Skin epidermis (tissue), 12 donors: ENCODE measurements at regions not wholly inside any gene's neighbourhood (a gene's known extent, or its start where the extent isn't known, plus 50 kb on each side); places are given as distances from the start of the nearest gene placed in this dataset.
"Not testable (repeated sequence)": the region's sequence is repeated elsewhere in the genome, so short reads cannot be mapped to it uniquely, and the experiment has no call there.

Experiments used
- H3K27ac ChIP-seq, 21 experiments: fragments of 200-600 bp; sonication (generic) in 11 of 21; one replicate each; pipeline ENCODE4 v1.5.0; 2020; ENCODE audit warnings: mild to moderate bottlenecking in 3 of 21, inconsistent platforms in 2 of 21, moderate library complexity in 2 of 21
- H3K4me3 ChIP-seq, 7 experiments: fragments of 200-600 bp; sonication (generic) in 2 of 7; one replicate each; pipeline ENCODE4 v1.5.0; 2020; ENCODE audit warnings: inconsistent platforms in 2 of 7, mild to moderate bottlenecking in 2 of 7, moderate library complexity in 1 of 7

GRCh38 chr5:135776457-135776856, 58.0 kb upstream of the SLC25A48 start:
- no peak overlapping the region for H3K4me3 ChIP-seq
- H3K27ac ChIP-seq: no peak overlapping the region

- Histone ChIP-seq H3K4me3 (no peak overlapping the region), H3K27ac (no peak overlapping the region)
These were observed 72.7 kb upstream of the SLC25A48 start for GRCh38 chr5:135761746-135762145.

DNA sequence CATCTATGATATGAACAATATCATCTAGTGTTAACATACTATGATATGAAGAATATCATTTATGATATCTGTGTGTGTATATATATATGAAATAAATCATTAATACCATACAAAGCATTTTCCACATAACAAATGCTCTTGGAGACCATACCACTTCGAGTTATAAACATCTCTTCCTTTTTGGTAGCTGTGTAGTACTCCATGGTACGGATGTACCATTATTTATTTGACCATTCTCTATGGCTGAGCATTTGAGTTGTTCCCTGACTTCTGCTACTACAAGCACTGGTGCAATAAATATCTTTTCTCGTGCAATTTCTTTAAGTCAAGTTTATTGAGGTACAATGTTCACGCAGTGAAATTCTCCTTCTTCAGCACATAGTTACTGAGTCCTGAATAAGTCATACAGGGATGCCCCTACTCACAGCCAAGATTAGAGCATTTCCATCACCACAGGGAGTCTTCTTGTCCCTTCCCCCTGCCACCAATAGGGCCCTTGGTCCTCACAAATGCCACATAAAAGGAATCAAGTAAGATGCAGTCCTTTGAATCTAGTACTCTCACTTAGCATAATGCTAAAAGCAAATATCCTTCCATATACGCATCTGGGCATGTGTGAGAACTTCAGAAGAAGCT, 75.2 kb upstream of the SLC25A48 start:
- no peak overlapping the region for H3K4me3 ChIP-seq

GRCh38 chr5:135753990-135754389, 80.5 kb upstream of the SLC25A48 start:
- Histone ChIP-seq H3K27ac (no peak overlapping the region), H3K4me3 (no peak overlapping the region)

More for the DNA sequence above, 75.2 kb upstream of the SLC25A48 start:
- no peak overlapping the region for H3K27ac ChIP-seq

DNA sequence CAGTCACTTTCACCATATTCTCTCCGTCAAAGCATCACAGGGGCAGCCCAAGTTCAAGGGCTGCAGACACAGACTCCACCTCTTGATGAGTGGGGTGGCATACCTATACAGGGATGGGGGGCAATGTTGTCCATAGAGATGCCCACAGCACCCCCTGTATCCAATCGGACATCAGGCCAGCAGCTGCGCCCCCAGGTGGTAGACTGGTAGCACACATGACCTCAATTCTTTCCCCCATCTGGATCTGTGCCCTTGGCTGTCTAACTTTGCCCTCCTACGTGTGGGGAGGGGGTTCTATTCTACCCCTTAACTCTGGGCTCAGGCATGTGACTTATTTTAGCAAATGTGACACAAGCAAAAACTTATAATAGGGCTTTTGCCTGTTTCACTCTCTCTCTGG, 84.0 kb upstream of the SLC25A48 start:
- no peak overlapping the region for H3K27ac ChIP-seq
- no peak overlapping the region for H3K4me3 ChIP-seq

DNA sequence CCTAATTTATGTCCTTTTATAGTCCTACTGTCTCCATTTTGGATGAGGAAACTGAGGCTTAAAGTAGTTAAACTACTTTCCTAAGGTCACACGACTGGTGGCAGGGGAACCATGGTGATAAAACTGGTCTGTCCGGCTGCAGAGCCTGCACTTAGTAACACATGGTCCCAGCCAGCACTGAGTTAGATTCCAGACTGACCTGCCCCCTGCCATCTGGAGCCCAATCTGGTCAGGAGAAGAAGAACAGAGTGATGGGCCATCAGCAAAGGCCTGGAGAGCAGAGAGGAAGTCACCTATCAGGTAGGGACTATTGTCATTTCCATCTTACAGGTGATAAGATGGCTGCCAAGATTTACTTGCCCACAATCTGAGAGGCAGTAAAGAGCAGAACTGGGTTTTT, 86.6 kb upstream of the SLC25A48 start:
- Histone ChIP-seq H3K27ac (no peak overlapping the region), H3K4me3 (no peak overlapping the region)

GRCh38 chr5:135745897-135746500, 88.5 kb upstream of the SLC25A48 start:
- Histone ChIP-seq H3K27ac (no peak overlapping the region), H3K4me3 (no peak overlapping the region)

GRCh38 chr5:135743705-135744411, 90.6 kb upstream of the SLC25A48 start:
- Histone ChIP-seq H3K27ac (no peak overlapping the region), H3K4me3 (no peak overlapping the region)

GRCh38 chr5:135743181-135743580, 91.3 kb upstream of the SLC25A48 start:
- H3K4me3 ChIP-seq: no peak overlapping the region
- no peak overlapping the region for H3K27ac ChIP-seq

DNA sequence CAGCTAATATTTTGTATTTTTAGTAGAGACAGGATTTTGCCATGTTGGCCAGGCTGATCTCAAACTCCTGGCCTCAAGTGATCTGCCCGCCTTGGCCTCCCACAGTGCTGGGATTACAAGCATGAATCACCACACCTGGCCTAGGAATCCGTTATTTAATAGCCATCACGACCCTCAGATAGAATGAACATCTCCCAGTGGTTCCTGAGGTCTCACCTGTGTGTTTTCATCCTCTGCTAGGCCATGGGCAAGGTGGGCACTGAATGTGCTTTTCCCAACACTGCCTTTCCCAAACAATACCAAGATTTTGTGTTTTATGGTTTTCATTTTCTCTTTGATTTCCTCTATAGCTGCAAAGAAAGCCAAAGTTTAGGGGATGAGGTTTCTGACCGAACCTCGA, 92.2 kb upstream of the SLC25A48 start:
- H3K27ac ChIP-seq, H3K4me3 ChIP-seq: not testable (repeated sequence)

DNA sequence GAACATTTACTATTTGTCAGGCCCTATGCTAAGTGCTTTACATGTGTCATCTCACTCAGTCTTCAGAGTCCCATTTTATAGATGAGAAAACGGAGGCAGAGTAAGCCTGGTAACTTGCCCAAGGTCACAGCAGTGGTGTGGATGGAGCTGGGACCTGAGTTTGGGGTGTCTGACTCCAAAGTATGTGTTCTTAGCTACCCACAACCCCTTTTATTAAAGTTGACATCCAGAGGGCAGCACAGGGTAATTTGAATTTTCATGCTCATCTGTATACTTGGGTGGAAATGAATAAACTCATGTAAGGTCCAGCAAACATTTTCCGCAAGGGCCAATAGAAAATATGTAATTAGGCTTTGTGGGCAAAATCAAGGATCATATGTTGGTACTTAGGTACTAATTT, 93.4 kb upstream of the SLC25A48 start:
- Histone ChIP-seq H3K27ac (no peak overlapping the region), H3K4me3 (no peak overlapping the region)

- Histone ChIP-seq H3K27ac (peak overlapping the region in 3 of 21 experiments; percentile 5 to 29 (median 20)), H3K4me3 (no peak overlapping the region)
These were observed 94.0 kb upstream of the SLC25A48 start for GRCh38 chr5:135740475-135740874.

- no peak overlapping the region for H3K4me3 ChIP-seq
- peak overlapping the region in 5 of 21 experiments; percentile 12 to 53 (median 30) for H3K27ac ChIP-seq
These were observed 95.0 kb upstream of the SLC25A48 start for GRCh38 chr5:135739383-135739981.

DNA sequence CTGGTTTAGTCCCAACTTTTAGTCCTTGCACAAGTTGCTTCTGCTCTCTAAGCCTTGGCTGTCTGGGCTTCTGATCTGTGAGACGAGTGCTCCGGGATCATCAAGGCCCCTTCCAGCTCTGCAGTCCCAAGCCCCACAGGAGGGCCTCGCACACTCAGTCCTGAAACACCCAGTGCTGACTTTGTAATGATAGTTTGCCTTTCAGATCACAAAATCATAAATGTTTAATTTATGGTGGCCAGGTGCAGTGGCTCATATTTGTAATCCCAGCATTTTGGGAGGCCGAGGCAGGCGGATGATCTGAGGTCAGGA, 95.9 kb upstream of the SLC25A48 start:
- Histone ChIP-seq H3K27ac (peak overlapping the region in 1 of 21 experiments; percentile 53), H3K4me3 (no peak overlapping the region)

- Histone ChIP-seq H3K4me3 (no peak overlapping the region), H3K27ac (no peak overlapping the region)
These were observed 96.5 kb upstream of the SLC25A48 start for GRCh38 chr5:135737701-135738563.

DNA sequence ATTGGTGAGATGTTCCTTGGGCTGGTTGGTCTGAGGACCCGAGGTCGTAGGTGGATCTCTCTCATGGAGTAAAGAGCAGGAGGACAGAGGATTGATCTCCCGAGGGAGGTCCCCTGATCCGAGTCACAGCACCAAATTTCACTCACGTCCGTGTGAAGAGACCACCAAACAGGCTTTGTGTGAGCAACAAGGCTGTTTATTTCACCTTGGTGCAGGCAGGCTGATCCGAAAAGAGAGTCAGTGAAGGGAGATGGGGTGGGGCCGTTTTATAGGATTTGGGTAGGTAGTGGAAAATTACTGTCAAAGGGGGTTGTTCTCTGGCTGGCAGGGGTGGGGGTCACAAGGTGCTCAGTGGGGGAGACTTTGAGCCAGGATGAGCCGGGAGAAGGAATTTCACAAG, 97.5 kb upstream of the SLC25A48 start:
- H3K4me3 ChIP-seq, H3K27ac ChIP-seq: not testable (repeated sequence)

DNA sequence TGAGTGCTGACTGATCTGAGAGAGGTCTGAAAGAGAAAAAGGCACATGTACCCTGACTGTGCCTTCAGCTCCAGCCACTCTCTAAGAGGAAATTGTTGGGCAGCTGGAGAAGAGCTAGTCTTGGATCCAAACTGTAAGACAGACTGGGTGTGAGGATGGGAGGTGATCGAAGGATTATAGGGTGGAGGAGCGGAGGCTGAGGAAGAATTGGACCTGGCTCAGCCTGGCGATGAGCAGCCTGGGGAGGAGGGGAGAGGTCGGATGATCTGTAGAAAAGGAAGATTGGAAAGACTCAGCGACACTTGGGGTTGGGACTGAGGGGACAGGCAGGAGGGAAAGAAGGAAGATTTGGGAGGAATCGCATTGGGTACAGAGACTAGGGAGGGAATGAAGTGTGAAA, 98.6 kb upstream of the SLC25A48 start:
- no peak overlapping the region for H3K4me3 ChIP-seq
- H3K27ac ChIP-seq: no peak overlapping the region

DNA sequence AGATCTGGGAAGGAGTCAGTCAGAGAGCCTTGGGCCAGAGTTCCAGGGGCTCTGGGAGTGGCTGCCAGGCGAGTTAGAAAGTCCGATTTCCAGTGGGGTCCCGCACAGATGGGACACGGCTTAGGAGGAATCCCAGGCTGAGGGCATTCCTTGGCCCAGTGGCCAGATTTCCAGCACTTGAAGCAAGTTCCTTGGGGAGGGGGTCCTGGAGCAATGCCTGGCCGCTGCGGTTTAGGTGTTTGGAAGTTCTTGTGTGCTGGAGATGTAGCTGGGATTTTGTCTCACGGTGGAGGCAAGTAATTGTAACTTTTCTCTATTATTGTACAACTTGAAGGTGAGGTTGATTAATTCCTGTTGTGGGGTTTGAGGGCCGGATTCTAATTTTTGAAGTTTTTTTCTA, 99.5 kb upstream of the SLC25A48 start:
- not testable (repeated sequence) for H3K27ac ChIP-seq, H3K4me3 ChIP-seq

- H3K4me3 ChIP-seq, H3K27ac ChIP-seq: not testable (repeated sequence)
These were observed 103.4 kb upstream of the SLC25A48 start for GRCh38 chr5:135731034-135731433.

GRCh38 chr5:135730161-135730560, 104.3 kb upstream of the SLC25A48 start:
- H3K27ac ChIP-seq, H3K4me3 ChIP-seq: not testable (repeated sequence)
